T47D (cell line): ENCODE measurements at regions not wholly inside any gene's neighbourhood (a gene's known extent, or its start where the extent isn't known, plus 50 kb on each side); places are given as distances from the start of the nearest gene placed in this dataset.

Experiments used
- DNase-seq, 2 experiments: peaks; one replicate each; pipeline versions ENCODE4 v3.0.0 to v3.0.0-alpha.2; 2011 to 2012; ENCODE audit warnings: low read depth in 1 of 2, low spot score in 1 of 2
- JUND ChIP-seq: IDR thresholded peaks from 2 replicates; pipeline ENCODE4 v1.6.1; 2012; ENCODE audit warnings: low read depth
- in situ Hi-C: cut with HindIII; loops from 2 replicates; pipeline ENCODE4 v1.10.0; 2016; ENCODE audit warnings: low sequenced_read_pairs, low pct_unique_long_range_greater_than_20kb

GRCh38 chr9:118326326-118326725 is 622.1 kb downstream of the TLR4 start:
- no peak for DNase-seq
- no peak for TF ChIP-seq JUND
- in situ Hi-C loops: no loop called here

- TF ChIP-seq JUND: no peak
- in situ Hi-C loops: no loop called here
- no peak for DNase-seq
Observed at GRCh38 chr9:118330191-118330986, 626.2 kb downstream of the TLR4 start.

- DNase-seq: no peak
- TF ChIP-seq JUND: no peak
- in situ Hi-C loops: no loop called here
Observed at GRCh38 chr9:118331622-118332045, 627.4 kb downstream of the TLR4 start.

GRCh38 chr9:118336250-118336942 is 632.2 kb downstream of the TLR4 start:
- TF ChIP-seq JUND: no peak
- DNase-seq: no peak
- in situ Hi-C loops: no loop called here

GRCh38 chr9:118336943-118337330 is 632.7 kb downstream of the TLR4 start:
- no peak for TF ChIP-seq JUND
- in situ Hi-C loops: no loop called here
- no peak for DNase-seq

GRCh38 chr9:118360036-118360435 is 655.8 kb downstream of the TLR4 start:
- no peak for DNase-seq
- in situ Hi-C loops: no loop called here
- TF ChIP-seq JUND: no peak

- TF ChIP-seq JUND: no peak
- in situ Hi-C loops: no loop called here
- DNase-seq: no peak
Observed at GRCh38 chr9:118362123-118362522, 657.9 kb downstream of the TLR4 start.

GRCh38 chr9:118362596-118362995 is 658.4 kb downstream of the TLR4 start:
- no peak for DNase-seq
- TF ChIP-seq JUND: no peak
- in situ Hi-C loops: no loop called here

GRCh38 chr9:118364266-118365106 is 660.3 kb downstream of the TLR4 start:
- in situ Hi-C loops: no loop called here
- TF ChIP-seq JUND: no peak
- no peak for DNase-seq

- in situ Hi-C loops: no loop called here
- DNase-seq: no peak
- no peak for TF ChIP-seq JUND
Observed at GRCh38 chr9:118366228-118366627, 662.0 kb downstream of the TLR4 start.

GRCh38 chr9:118367383-118367782 is 663.2 kb downstream of the TLR4 start:
- TF ChIP-seq JUND: no peak
- no peak for DNase-seq
- in situ Hi-C loops: no loop called here

GRCh38 chr9:118384531-118385100 is 680.4 kb downstream of the TLR4 start:
- no peak for TF ChIP-seq JUND
- in situ Hi-C loops: no loop called here
- no peak for DNase-seq
